Pancreas (tissue), 10 donors: ENCODE measurements at regions not wholly inside any gene's neighbourhood (a gene's known extent, or its start where the extent isn't known, plus 50 kb on each side); places are given as distances from the start of the nearest gene placed in this dataset.

Source experiments
- ATAC-seq, 4 donors: fragments of 200-7000 bp; cut with Tn5 transposase; one replicate each; pipeline versions ENCODE4 v1.8.0 to v1.9.1; 2020; ENCODE audit warnings: mild to moderate bottlenecking in 4 of 4, moderate library complexity in 4 of 4
- DNase-seq, 6 donors: peaks; one replicate each; pipeline ENCODE4 v3.0.0-alpha.2; 2020
- FAIRE-seq: peaks from 2 replicates; lab custom pipeline; 2012; peaks lifted over from hg19 to GRCh38; lab: Jason Lieb, UNC
- H3K27ac ChIP-seq, 4 donors: fragments of 200-600 bp; sonication (generic); 1 replicate in 3 of 4; 2 replicates in 1 of 4; pipeline versions ENCODE4 v1.5.0 to v1.8.0; 2020
- H3K27me3 ChIP-seq, 4 donors: fragments of 200-600 bp; one replicate each; pipeline ENCODE4 v1.8.0; 2021
- H3K36me3 ChIP-seq, 3 donors: fragments of 200-600 bp; sonication (generic) in 1 of 3; one replicate each; pipeline versions ENCODE4 v1.5.0 to v1.8.0; 2020 to 2021
- H3K4me1 ChIP-seq, 3 donors: fragments of 200-600 bp; one replicate each; pipeline ENCODE4 v1.8.0; 2021
- H3K4me3 ChIP-seq, 4 donors: fragments of 200-600 bp; sonication (generic) in 2 of 4; one replicate each; pipeline versions ENCODE4 v1.5.0 to v1.8.0; 2020 to 2021
- H3K9me3 ChIP-seq, 4 donors: fragments of 200-600 bp; one replicate each; pipeline ENCODE4 v1.8.0; 2021
- CTCF ChIP-seq, 4 donors: fragments of 200-600 bp; sonication (generic) in 3 of 4; IDR thresholded peaks; one replicate each; pipeline versions ENCODE4 v1.5.0 to v1.8.0; 2021; ENCODE audit warnings: antibody characterized with exemption in 4 of 4
- WGBS, 2 donors: extraction: QIAGEN DNeasy Blood & Tissue Kit; methylation state at CpG; one replicate each; pipeline ENCODE4 v1.1.7; 2013; 5-methylcytosine and 5-hydroxymethylcytosine counted together
- intact Hi-C, 3 donors: fragments of 100-400 bp; cut with DNase I; formaldehyde crosslinking; loops; one replicate each; pipeline versions ENCODE4 v1.11.1 to v1.14.2; 2022
- donor health status: healthy with polysubstance abuse.
- donor health status: DM: no; HTN: no; CAD: no; lungs with moderate emphysema.
- donor health status: DM: no; HTN: no; CAD: no.
- donor health status: control.
- donor health status: control.
- donor health status: Bipolar disorder and iron deficiency.
- donor health status: DM: yes; HTN: yes; CAD: no.
- donor health status: DM: no; HTN: no; CAD: no.
- donor health status: DM: no; HTN: no; CAD: no.
- donor health status: DM: yes; HTN: yes; CAD: no.

GRCh38 chr11:69229511-69229910 lies 64.4 kb upstream of the MYEOV start:
- TF ChIP-seq CTCF (IDR thresholded peaks at IDR 0.05) = no peak
- DNase-seq (peak in 2 of 6 donors; percentile 4 to 25), FAIRE-seq (no peak), ATAC-seq (no peak)
- Histone ChIP-seq H3K9me3 (no peaks in the 10 kb centered on the region), H3K27me3 (no peaks in the 10 kb centered on the region), H3K36me3 (no peaks in the 10 kb centered on the region), H3K4me1 (no peaks in the 10 kb centered on the region), H3K27ac (no peak overlapping the region), H3K4me3 (no peak overlapping the region)
- intact Hi-C loops = no loop called here
- WGBS, 2 donors = 76 to 80% methylated on average over 4 of the region's 4 CpGs

- no peak overlapping the region for H3K27ac ChIP-seq
- H3K9me3 ChIP-seq = no peaks in the 10 kb centered on the region
- no peak for TF ChIP-seq CTCF (IDR thresholded peaks at IDR 0.05)
- FAIRE-seq (no peak), DNase-seq (peak in 2 of 6 donors; percentile 6 to 32), ATAC-seq (no peak)
- WGBS, 2 donors = 73% methylated on average over 9 of the region's 9 CpGs
- H3K36me3 ChIP-seq = no peaks in the 10 kb centered on the region
- H3K4me1 ChIP-seq = no peaks in the 10 kb centered on the region
- no peak overlapping the region for H3K4me3 ChIP-seq
- no peaks in the 10 kb centered on the region for H3K27me3 ChIP-seq
- intact Hi-C loops = no loop called here
These were observed 63.0 kb upstream of the MYEOV start for GRCh38 chr11:69230856-69231425.

- no peaks in the 10 kb centered on the region for H3K4me1 ChIP-seq
- TF ChIP-seq CTCF (IDR thresholded peaks at IDR 0.05) = no peak
- 71 to 76% methylated on average over 9 of the region's 9 CpGs for WGBS, 2 donors
- no peak overlapping the region for H3K27ac ChIP-seq
- no peaks in the 10 kb centered on the region for H3K36me3 ChIP-seq
- FAIRE-seq (no peak), ATAC-seq (no peak), DNase-seq (peak in 2 of 6 donors; percentile 3 to 17)
- H3K4me3 ChIP-seq = no peak overlapping the region
- no peaks in the 10 kb centered on the region for H3K27me3 ChIP-seq
- intact Hi-C loops = no loop called here
- no peaks in the 10 kb centered on the region for H3K9me3 ChIP-seq
These were observed 62.4 kb upstream of the MYEOV start for GRCh38 chr11:69231466-69232018.

GRCh38 chr11:69232821-69233743 lies 60.9 kb upstream of the MYEOV start:
- TF ChIP-seq CTCF (IDR thresholded peaks at IDR 0.05) = no peak
- intact Hi-C loops = no loop called here
- no peaks in the 10 kb centered on the region for H3K36me3 ChIP-seq
- FAIRE-seq (no peak), ATAC-seq (no peak), DNase-seq (peak in 2 of 6 donors; percentile 6 to 46)
- H3K27ac ChIP-seq = no peak overlapping the region
- 91 to 95% methylated on average over 19 of the region's 19 CpGs for WGBS, 2 donors
- no peaks in the 10 kb centered on the region for H3K4me1 ChIP-seq
- no peaks in the 10 kb centered on the region for H3K9me3 ChIP-seq
- H3K4me3 ChIP-seq = no peak overlapping the region
- H3K27me3 ChIP-seq = no peaks in the 10 kb centered on the region
